SKM-1 (cell line): ENCODE measurements at regions not wholly inside any gene's neighbourhood (a gene's known extent, or its start where the extent isn't known, plus 50 kb on each side); places are given as distances from the start of the nearest gene placed in this dataset.

Experiments used
- DNase-seq: peaks from one replicate; lab custom pipeline; 2025; ENCODE audit not compliant: unreplicated experiment; lab: John Stamatoyannopoulos, UW

GRCh38 chr1:29451368-29451892 lies 215.1 kb downstream of the PTPRU start:
- DNase-seq: no peak

- no peak for DNase-seq
Measured at GRCh38 chr1:29450591-29450990, 214.3 kb downstream of the PTPRU start.

- DNase-seq: no peak
Measured at GRCh38 chr1:29448456-29449235, 212.3 kb downstream of the PTPRU start.

- no peak for DNase-seq
Measured at GRCh38 chr1:29447368-29447767, 211.0 kb downstream of the PTPRU start.

- no peak for DNase-seq
Measured at GRCh38 chr1:29444782-29445729, 208.7 kb downstream of the PTPRU start.

- no peak for DNase-seq
Measured at GRCh38 chr1:29444081-29444715, 207.9 kb downstream of the PTPRU start.

GRCh38 chr1:29441916-29442668 lies 205.8 kb downstream of the PTPRU start:
- no peak for DNase-seq

- no peak for DNase-seq
Measured at GRCh38 chr1:29439615-29440014, 203.3 kb downstream of the PTPRU start.

- no peak for DNase-seq
Measured at GRCh38 chr1:29438991-29439390, 202.7 kb downstream of the PTPRU start.

- DNase-seq: no peak
Measured at GRCh38 chr1:29437946-29438345, 201.6 kb downstream of the PTPRU start.

GRCh38 chr1:29436181-29436785 lies 200.0 kb downstream of the PTPRU start:
- DNase-seq: no peak

- no peak for DNase-seq
Measured at GRCh38 chr1:29433830-29434229, 197.5 kb downstream of the PTPRU start.

GRCh38 chr1:29431138-29431537 lies 194.8 kb downstream of the PTPRU start:
- DNase-seq: no peak

GRCh38 chr1:29429656-29430055 lies 193.3 kb downstream of the PTPRU start:
- no peak for DNase-seq

- no peak for DNase-seq
Measured at GRCh38 chr1:29428997-29429396, 192.7 kb downstream of the PTPRU start.

GRCh38 chr1:29428280-29428615 lies 191.9 kb downstream of the PTPRU start:
- no peak for DNase-seq

GRCh38 chr1:29427614-29428279 lies 191.4 kb downstream of the PTPRU start:
- DNase-seq: no peak

GRCh38 chr1:29426701-29427279 lies 190.5 kb downstream of the PTPRU start:
- DNase-seq: no peak

GRCh38 chr1:29425631-29426030 lies 189.3 kb downstream of the PTPRU start:
- DNase-seq: no peak
